K562 (cell line): ENCODE measurements at regions not wholly inside any gene's neighbourhood (a gene's known extent, or its start where the extent isn't known, plus 50 kb on each side); places are given as distances from the start of the nearest gene placed in this dataset.

ENCODE experiments used
- ATAC-seq: fragments of 200-7000 bp; cut with Tn5 transposase; 3 replicates; pipeline ENCODE4 v1.9.1; 2020; ENCODE audit warnings: moderate library complexity
- BruUV-seq: library from RNA; stranded (reverse); fragments of 400-500 nt; replicated peaks from 2 replicates; lab custom pipeline; 2021; lab: Mats Ljungman, UMichigan
- CTCF ChIA-PET: fragments of 300-600 bp; formaldehyde crosslinking; extraction: SDS; loops from one replicate; lab custom pipeline; 2021; ENCODE audit warnings: low intra/inter-chr PET ratio; lab: Yijun Ruan, JAX
- POLR2A ChIA-PET: fragments of 300-600, 350-650 bp; sonication (Branson Sonifier 250); formaldehyde crosslinking; extraction: SDS; loops from one replicate; lab custom pipeline; 2021; ENCODE audit warnings: antibody characterized with exemption, inconsistent platforms; lab: Yijun Ruan, JAX
- DNase-seq, 4 experiments: peaks; one replicate each; pipeline versions ENCODE4 v3.0.0 to v3.0.0-alpha.2; 2011 to 2018; ENCODE audit warnings: low spot score in 3 of 4, mixed read lengths in 3 of 4; ENCODE audit errors: extremely low read depth in 1 of 4
- FAIRE-seq: peaks from 2 replicates; lab custom pipeline; 2011; peaks lifted over from hg19 to GRCh38; lab: Jason Lieb, UNC
- H2AFZ ChIP-seq: 2 replicates; pipeline ENCODE4 v1.6.0; 2011; ENCODE audit warnings: low read depth, low read length, control low read depth, inconsistent platforms
- H3K27ac ChIP-seq: fragments of 200-600 bp; 3 replicates; pipeline ENCODE4 v1.8.0; 2011; ENCODE audit warnings: low read depth, mild to moderate bottlenecking, control low read depth, inconsistent platforms, low read length, moderate library complexity, mixed read lengths; ENCODE audit errors: extremely low read depth
- H3K27me3 ChIP-seq, 2 experiments: fragments of 300-600 bp in 1 of 2; 2 replicates in 1 of 2; 3 replicates in 1 of 2; pipeline versions ENCODE4 v1.6.0 to v1.8.0; 2011; ENCODE audit warnings: inconsistent platforms in 2 of 2, low read length in 2 of 2, mild to moderate bottlenecking in 1 of 2, mixed read lengths in 1 of 2, moderate library complexity in 1 of 2; ENCODE audit not compliant: control insufficient read depth in 2 of 2, insufficient read depth in 2 of 2
- H3K36me3 ChIP-seq: fragments of 300-600 bp; 3 replicates; pipeline ENCODE4 v1.8.0; 2011; ENCODE audit warnings: mild to moderate bottlenecking, low read length, inconsistent platforms; ENCODE audit not compliant: control insufficient read depth, insufficient read depth
- H3K4me1 ChIP-seq, 2 experiments: fragments of 200-600 bp in 1 of 2; replicated peaks in 1 of 2; 2 replicates in 1 of 2; 3 replicates in 1 of 2; pipeline versions ENCODE4 v1.5.1 to v1.8.0; 2011; ENCODE audit warnings: inconsistent platforms in 2 of 2, low read length in 2 of 2, mild to moderate bottlenecking in 1 of 2, mixed read lengths in 1 of 2, moderate library complexity in 1 of 2; ENCODE audit not compliant: control insufficient read depth in 2 of 2, insufficient read depth in 2 of 2
- H3K4me2 ChIP-seq: 2 replicates; pipeline ENCODE4 v1.6.1; 2011; ENCODE audit warnings: low read length, control low read depth, inconsistent platforms, mixed read lengths; ENCODE audit not compliant: insufficient read depth
- H3K4me3 ChIP-seq: fragments of 200-600 bp; sonication (generic), shearing (Covaris generic); 2 replicates; pipeline ENCODE4 v1.5.1; 2016; ENCODE audit warnings: control low read depth, inconsistent platforms
- H3K79me2 ChIP-seq: fragments of 200-600 bp; 3 replicates; pipeline ENCODE4 v1.8.0; 2011; ENCODE audit warnings: low read length, inconsistent platforms; ENCODE audit not compliant: control insufficient read depth, insufficient read depth
- H3K9ac ChIP-seq, 2 experiments: 2 replicates each; pipeline versions ENCODE4 v1.6.0 to v1.6.1; 2011; ENCODE audit warnings: low read depth in 2 of 2, low read length in 2 of 2, control low read depth in 1 of 2, inconsistent platforms in 1 of 2, mild to moderate bottlenecking in 1 of 2, mixed read lengths in 1 of 2; ENCODE audit not compliant: insufficient read depth in 1 of 2
- H3K9me1 ChIP-seq: one replicate; pipeline ENCODE4 v1.6.0; 2011; ENCODE audit warnings: inconsistent platforms, mild to moderate bottlenecking, low read length, moderate library complexity; ENCODE audit not compliant: control insufficient read depth, insufficient read depth
- H3K9me3 ChIP-seq: replicated peaks from 2 replicates; pipeline ENCODE4 v1.5.1; 2011; ENCODE audit warnings: low read depth, low read length, inconsistent platforms; ENCODE audit not compliant: control insufficient read depth, insufficient read depth
- H4K20me1 ChIP-seq: replicated peaks from 2 replicates; pipeline ENCODE4 v1.6.1; 2011; ENCODE audit warnings: low read length, inconsistent platforms, mixed read lengths; ENCODE audit not compliant: control insufficient read depth, insufficient read depth
- E4F1 ChIP-seq: fragments of 250-450 bp; sonication (Bioruptor Pico); IDR thresholded peaks from 2 replicates; pipeline ENCODE4 v1.5.0; 2021; ENCODE audit warnings: mild to moderate bottlenecking, borderline replicate concordance
- FOSL1 ChIP-seq: fragments of 200-800 bp; sonication (Bioruptor generic); conservative IDR thresholded peaks from 2 replicates; pipeline ENCODE4 v1.6.1; 2016; ENCODE audit warnings: missing genetic modification characterization, missing compliant biosample characterization
- FOXJ2 ChIP-seq: fragments of 200-800 bp; sonication (Bioruptor generic); IDR thresholded peaks from 2 replicates; pipeline ENCODE4 v1.6.1; 2016; ENCODE audit warnings: missing genetic modification characterization, missing compliant biosample characterization
- PHF21A ChIP-seq: fragments of 450-650 bp; IDR thresholded peaks from 2 replicates; pipeline ENCODE4 v1.6.1; 2017; ENCODE audit warnings: low read depth, borderline replicate concordance
- POLR2H ChIP-seq: IDR thresholded peaks from 2 replicates; pipeline ENCODE4 v1.6.1; 2016; ENCODE audit warnings: missing genetic modification characterization, low read depth, mild to moderate bottlenecking, control low read depth, missing compliant biosample characterization, moderate library complexity
- POLR3A ChIP-seq: IDR thresholded peaks from 2 replicates; pipeline ENCODE4 v1.6.1; 2011; ENCODE audit warnings: borderline replicate concordance, mild to moderate bottlenecking, moderate library complexity; ENCODE audit not compliant: insufficient read length, insufficient read depth; ENCODE audit errors: extremely low read depth
- PURB ChIP-seq: sonication (generic); formaldehyde crosslinking; IDR thresholded peaks from 2 replicates; pipeline ENCODE4 v1.9.0; 2021; ENCODE audit warnings: low read depth, mild to moderate bottlenecking, missing genetic modification reagents
- RBM39 ChIP-seq: fragments of 200-400 bp; formaldehyde crosslinking; optimal IDR thresholded peaks from 2 replicates; pipeline ENCODE3; 2018; ENCODE audit warnings: low read depth, low read length
- RFX1 ChIP-seq: fragments of 450-650 bp; IDR thresholded peaks from 2 replicates; pipeline ENCODE4 v1.6.1; 2016; ENCODE audit warnings: mild to moderate bottlenecking, moderate library complexity
- RREB1 ChIP-seq: fragments of 250-450 bp; sonication (Bioruptor Pico); IDR thresholded peaks from 2 replicates; pipeline ENCODE4 v1.4.0; 2020
- SRSF3 ChIP-seq: fragments of 200-400 bp; formaldehyde crosslinking; IDR thresholded peaks from 2 replicates; pipeline ENCODE4 v1.6.1; 2016; ENCODE audit warnings: mild to moderate bottlenecking, low read length, moderate library complexity; ENCODE audit not compliant: insufficient read depth
- ZNF165 ChIP-seq: fragments of 250-450 bp; sonication (Bioruptor Pico); IDR thresholded peaks from 2 replicates; pipeline ENCODE4 v1.4.0; 2020; ENCODE audit warnings: borderline replicate concordance
- WGBS: fragments of 100-300 bp; shearing (Covaris generic); methylation state at CpG from one replicate; pipeline ENCODE4 v1.1.6; 2016; ENCODE audit warnings: low coverage, mixed read lengths; ENCODE audit not compliant: insufficient coverage; ENCODE audit errors: missing lambda C conversion rate; 5-methylcytosine and 5-hydroxymethylcytosine counted together
- in situ Hi-C: fragments of 300-500 bp; cut with MboI; formaldehyde crosslinking; loops from 4 replicates; pipeline ENCODE4 v1.15.0; 2018; ENCODE audit warnings: inconsistent platforms, mixed read lengths
- intact Hi-C: fragments of 100-400 bp; cut with micrococcal nuclease; formaldehyde crosslinking; loops from 2 replicates; pipeline ENCODE4 v1.14.2; 2022

GRCh38 chr11:69384251-69385143, 90.5 kb downstream of the MYEOV start:
- intact Hi-C loops: loop anchor here (5.0 kb wide), 1 partner anchor 87 kb away; no protein-coding TSS in a partner anchor
- POLR2A ChIA-PET: interaction anchor here (0.7 to 1.1 kb wide), 2 partner anchors 8 to 20 kb away, joined by 3 to 6 read pairs; no protein-coding TSS in a partner anchor
- TF ChIP-seq SRSF3 (no peak), ZNF165 (CRISPR knock-in tag) (no peak), RFX1 (no peak), PHF21A (no peak), POLR2H (tag) (no peak), RBM39 (no peak), FOXJ2 (tag) (no peak), POLR3A (no peak), PURB (CRISPR knock-in tag) (no peak), RREB1 (no peak), FOSL1 (tag) (no peak), E4F1 (CRISPR knock-in tag) (no peak)

More at GRCh38 chr11:69384251-69385143, 90.5 kb downstream of the MYEOV start:
- in situ Hi-C loops: no loop called here
- Histone ChIP-seq H3K4me1 (peaks cover 24 to 41% of the 10 kb centered on the region in 2 experiments), H3K4me2 (no peak overlapping the region), H3K27ac (no peak overlapping the region), H2AFZ (no peak overlapping the region), H3K9me1 (no peaks in the 10 kb centered on the region), H3K9me3 (peaks cover 16% of the 10 kb centered on the region), H3K36me3 (no peaks in the 10 kb centered on the region; the same call in 2 of the 3 replicates), H3K4me3 (no peak overlapping the region), H4K20me1 (no peaks in the 10 kb centered on the region), H3K27me3 (no peaks in the 10 kb centered on the region), H3K9ac (peak overlapping the region in 1 of 2 experiments; percentile 95; a peak in 2 of 4 replicates), H3K79me2 (peaks cover 22% of the 10 kb centered on the region)
- no peak for ATAC-seq
- FAIRE-seq: no peak
- CTCF ChIA-PET: interaction anchor here (0.7 kb wide), 1 partner anchor 198 kb away, joined by 4 read pairs; no protein-coding TSS in a partner anchor
- no peak for DNase-seq
- BruUV-seq: no TSS peak
- WGBS: 72% methylated on average over 25 of the region's 31 CpGs
